ENCODE measurements at regions not wholly inside any gene's neighbourhood (a gene's known extent, or its start where the extent isn't known, plus 50 kb on each side); places are given as distances from the start of the nearest gene placed in this dataset.

- TF ChIP-seq MAX (IDR thresholded peaks at IDR 0.05), result no peak
- TF ChIP-seq GABPA (IDR thresholded peaks at IDR 0.05; ENCODE audit: borderline replicate concordance, insufficient read depth, low read length), result no peak
- no peak for TF ChIP-seq ATF2 (IDR thresholded peaks at IDR 0.05; ENCODE audit: low read length)
- no peak for TF ChIP-seq CEBPB (IDR thresholded peaks at IDR 0.05; ENCODE audit: low read depth, low read length)
Observed at GRCh38 chr2:122009561-122009960, 254.1 kb downstream of the TSN start.
